Endodermal cell (in vitro differentiated cells): ENCODE measurements at regions not wholly inside any gene's neighbourhood (a gene's known extent, or its start where the extent isn't known, plus 50 kb on each side); places are given as distances from the start of the nearest gene placed in this dataset.

Experiments used
- DNase-seq: peaks from one replicate; pipeline ENCODE4 v3.0.0-alpha.2; 2017
- H3K27ac ChIP-seq: 2 replicates; pipeline ENCODE4 v1.5.1; 2013; ENCODE audit warnings: mild to moderate bottlenecking, low read depth, low read length, moderate library complexity
- H3K27me3 ChIP-seq: 2 replicates; pipeline ENCODE4 v1.6.1; 2013; ENCODE audit warnings: mild to moderate bottlenecking, low read length, moderate library complexity; ENCODE audit not compliant: insufficient read depth, control insufficient read depth, poor library complexity, severe bottlenecking
- H3K36me3 ChIP-seq: 2 replicates; pipeline ENCODE4 v1.7.0; 2013; ENCODE audit warnings: mild to moderate bottlenecking, low read length, moderate library complexity; ENCODE audit not compliant: control insufficient read depth, insufficient read depth
- H3K4me1 ChIP-seq: one replicate; pipeline ENCODE4 v1.7.0; 2013; ENCODE audit warnings: low read length; ENCODE audit not compliant: control insufficient read depth, insufficient read depth
- H3K4me3 ChIP-seq: 2 replicates; pipeline ENCODE4 v1.5.1; 2013; ENCODE audit warnings: mild to moderate bottlenecking, low read length, moderate library complexity
- H3K9ac ChIP-seq: 2 replicates; pipeline ENCODE4 v1.6.1; 2013; ENCODE audit warnings: mild to moderate bottlenecking, low read length, moderate library complexity; ENCODE audit not compliant: poor library complexity, severe bottlenecking; ENCODE audit errors: extremely low read depth
- H3K9me3 ChIP-seq: 2 replicates; pipeline ENCODE4 v1.6.1; 2013; ENCODE audit warnings: mild to moderate bottlenecking, low read length, moderate library complexity; ENCODE audit not compliant: control insufficient read depth
- H3K27ac Mint-ChIP-seq: 2 replicates; pipeline ENCODE4 v1.8.0; 2020; ENCODE audit warnings: mixed read lengths
- H3K27me3 Mint-ChIP-seq: 2 replicates; pipeline ENCODE4 v1.8.0; 2021; ENCODE audit warnings: mild to moderate bottlenecking, mixed read lengths; ENCODE audit not compliant: insufficient read depth
- H3K36me3 Mint-ChIP-seq: 2 replicates; pipeline ENCODE4 v1.8.0; 2020; ENCODE audit warnings: low read depth, mixed read lengths
- H3K4me1 Mint-ChIP-seq: 2 replicates; pipeline ENCODE4 v1.8.0; 2020; ENCODE audit warnings: mixed read lengths
- H3K4me3 Mint-ChIP-seq: 2 replicates; pipeline ENCODE4 v1.8.0; 2020; ENCODE audit warnings: mild to moderate bottlenecking, moderate library complexity, mixed read lengths
- H3K9me3 Mint-ChIP-seq: 2 replicates; pipeline ENCODE4 v1.8.0; 2020; ENCODE audit warnings: mild to moderate bottlenecking, mixed read lengths
- CTCF ChIP-seq: fragments of 200-600 bp; sonication (generic); conservative IDR thresholded peaks from 2 replicates; pipeline ENCODE4 v1.5.0; 2021; ENCODE audit warnings: antibody characterized with exemption, mild to moderate bottlenecking
- WGBS, 2 experiments: methylation state at CpG; one replicate each; pipeline versions ENCODE4 v1.1.5 to v1.1.7; 2013; ENCODE audit warnings: missing lambda C conversion rate in 2 of 2, mixed read lengths in 1 of 2; ENCODE audit not compliant: insufficient coverage in 1 of 2, insufficient read length in 1 of 2; 5-methylcytosine and 5-hydroxymethylcytosine counted together

GRCh38 chrX:144259054-144259453 is 375.2 kb downstream of the UBE2NL start:
- H3K36me3 ChIP-seq: no peaks in the 10 kb centered on the region
- no peaks in the 10 kb centered on the region for H3K4me1 ChIP-seq
- Mint-ChIP-seq H3K27me3 (no peaks in the 10 kb centered on the region), H3K9me3 (peaks cover 57% of the 10 kb centered on the region), H3K27ac (no peak overlapping the region), H3K4me3 (no peak overlapping the region), H3K4me1 (no peaks in the 10 kb centered on the region), H3K36me3 (no peaks in the 10 kb centered on the region)
- peaks cover 8% of the 10 kb centered on the region for H3K9me3 ChIP-seq
- 45% methylated on average over 2 of the region's 3 CpGs; no CpG with 5 or more reads in 1 of the 2 experiments for WGBS, 2 experiments
- no peak for TF ChIP-seq CTCF
- H3K27me3 ChIP-seq: no peaks in the 10 kb centered on the region
- H3K27ac ChIP-seq: no peak overlapping the region
- no peak for DNase-seq
- H3K4me3 ChIP-seq: no peak overlapping the region
- no peak overlapping the region for H3K9ac ChIP-seq

GRCh38 chrX:144265641-144266040 is 381.8 kb downstream of the UBE2NL start:
- no peak for TF ChIP-seq CTCF

GRCh38 chrX:144275367-144275766 is 391.5 kb downstream of the UBE2NL start:
- 47% methylated on average over 3 of the region's 3 CpGs; no CpG with 5 or more reads in 1 of the 2 experiments for WGBS, 2 experiments
- Histone ChIP-seq H3K27me3 (no peaks in the 10 kb centered on the region), H3K9ac (no peak overlapping the region), H3K9me3 (peaks cover 29% of the 10 kb centered on the region), H3K4me3 (no peak overlapping the region), H3K36me3 (no peaks in the 10 kb centered on the region), H3K4me1 (no peaks in the 10 kb centered on the region), H3K27ac (no peak overlapping the region)
- Mint-ChIP-seq H3K27me3 (no peaks in the 10 kb centered on the region), H3K27ac (no peak overlapping the region), H3K36me3 (no peaks in the 10 kb centered on the region), H3K4me1 (no peaks in the 10 kb centered on the region), H3K4me3 (no peak overlapping the region), H3K9me3 (peaks cover 27% of the 10 kb centered on the region)
- DNase-seq: no peak
- no peak for TF ChIP-seq CTCF

More at GRCh38 chrX:144265641-144266040, 381.8 kb downstream of the UBE2NL start:
- Histone ChIP-seq H3K36me3 (no peaks in the 10 kb centered on the region), H3K4me3 (no peak overlapping the region), H3K27ac (no peak overlapping the region), H3K27me3 (no peaks in the 10 kb centered on the region), H3K9me3 (peaks cover 12% of the 10 kb centered on the region), H3K9ac (no peak overlapping the region), H3K4me1 (no peaks in the 10 kb centered on the region)
- DNase-seq: no peak
- H3K36me3 Mint-ChIP-seq: no peaks in the 10 kb centered on the region
- no CpG with 5 or more reads among the region's 1 CpG for WGBS, 2 experiments
- no peaks in the 10 kb centered on the region for H3K4me1 Mint-ChIP-seq
- H3K27ac Mint-ChIP-seq: no peak overlapping the region
- peaks cover 70% of the 10 kb centered on the region for H3K9me3 Mint-ChIP-seq
- H3K27me3 Mint-ChIP-seq: no peaks in the 10 kb centered on the region
- no peak overlapping the region for H3K4me3 Mint-ChIP-seq
